B cell (primary cell): ENCODE measurements at regions not wholly inside any gene's neighbourhood (a gene's known extent, or its start where the extent isn't known, plus 50 kb on each side); places are given as distances from the start of the nearest gene placed in this dataset.

Source experiments
- ATAC-seq: fragments of 200-7000 bp; cut with Tn5 transposase; one replicate; pipeline ENCODE4 v1.10.0; 2021; ENCODE audit warnings: low read depth, mild to moderate bottlenecking, moderate number of reproducible peaks, moderate library complexity
- CTCF ChIA-PET: fragments of 350-600 bp; sonication (Branson Sonifier 250); formaldehyde crosslinking; loops from one replicate; lab custom pipeline; 2021; ENCODE audit warnings: antibody characterized with exemption, inconsistent platforms; lab: Charles Lee
- POLR2A ChIA-PET: fragments of 350-600 bp; sonication (Branson Sonifier 250); formaldehyde crosslinking; loops from one replicate; lab custom pipeline; 2021; ENCODE audit warnings: antibody characterized with exemption; lab: Charles Lee
- DNase-seq: peaks from one replicate; pipeline ENCODE4 v3.0.0; 2013
- H2AFZ ChIP-seq: 2 replicates; pipeline ENCODE4 v1.6.1; 2012; ENCODE audit warnings: mild to moderate bottlenecking, low read depth, low read length; ENCODE audit not compliant: insufficient read depth, poor library complexity, severe bottlenecking
- H3K27ac ChIP-seq, 2 donors: 1 replicate in 1 of 2; 2 replicates in 1 of 2; pipeline ENCODE4 v1.5.1; 2012 to 2013; ENCODE audit warnings: low read length in 2 of 2, mild to moderate bottlenecking in 2 of 2, moderate library complexity in 1 of 2
- H3K27me3 ChIP-seq, 4 experiments: fragments of 200-600 bp in 1 of 4; sonication (generic) in 1 of 4; replicated peaks in 1 of 4; 1 replicate in 2 of 4; 2 replicates in 2 of 4; pipeline versions ENCODE4 v1.6.1 to v1.7.0; 2013 to 2016; ENCODE audit warnings: low read length in 3 of 4, mild to moderate bottlenecking in 2 of 4, mixed read lengths in 1 of 4, moderate library complexity in 1 of 4; ENCODE audit not compliant: insufficient read depth in 4 of 4, control insufficient read depth in 3 of 4; ENCODE audit errors: control extremely low read depth in 1 of 4
- H3K36me3 ChIP-seq, 2 experiments: replicated peaks in 1 of 2; 1 replicate in 1 of 2; 2 replicates in 1 of 2; pipeline versions ENCODE4 v1.6.1 to v1.7.1; 2013; ENCODE audit warnings: low read length in 1 of 2; ENCODE audit not compliant: insufficient read depth in 2 of 2, control insufficient read depth in 1 of 2; ENCODE audit errors: control extremely low read depth in 1 of 2, extremely low read depth in 1 of 2
- H3K4me1 ChIP-seq, 2 donors: fragments of 200-600 bp in 1 of 2; sonication (generic) in 1 of 2; 1 replicate in 1 of 2; 2 replicates in 1 of 2; pipeline versions ENCODE4 v1.5.1 to v1.6.1; 2013 to 2017; ENCODE audit warnings: low read length in 2 of 2; ENCODE audit not compliant: control insufficient read depth in 2 of 2, insufficient read depth in 2 of 2
- H3K4me2 ChIP-seq: replicated peaks from 2 replicates; pipeline ENCODE3; 2012; ENCODE audit warnings: mild to moderate bottlenecking, low read depth, low read length; ENCODE audit not compliant: poor library complexity, severe bottlenecking
- H3K4me3 ChIP-seq, 5 experiments: fragments of 200-600 bp in 1 of 5; sonication (generic) in 1 of 5; 1 replicate in 3 of 5; 2 replicates in 2 of 5; pipeline versions ENCODE4 v1.5.1 to v1.7.0; 2011 to 2016; ENCODE audit warnings: low read length in 4 of 5, mild to moderate bottlenecking in 4 of 5, low read depth in 2 of 5, control low read depth in 1 of 5, moderate library complexity in 1 of 5; ENCODE audit not compliant: insufficient read depth in 1 of 5; ENCODE audit errors: control extremely low read depth in 1 of 5, extremely low read depth in 1 of 5
- H3K79me2 ChIP-seq: fragments of 200-600 bp; sonication (generic); one replicate; pipeline ENCODE4 v1.6.0; 2016; ENCODE audit warnings: low read length; ENCODE audit not compliant: control insufficient read depth, insufficient read depth
- H3K9ac ChIP-seq: fragments of 200-600 bp; sonication (generic); 2 replicates; pipeline ENCODE4 v1.6.1; 2017; ENCODE audit warnings: mild to moderate bottlenecking, low read length, moderate library complexity
- H3K9me3 ChIP-seq, 3 donors: one replicate each; pipeline versions ENCODE4 v1.6.1 to v1.7.1; 2013; ENCODE audit warnings: low read length in 2 of 3; ENCODE audit not compliant: control insufficient read depth in 2 of 3, insufficient read depth in 1 of 3; ENCODE audit errors: control extremely low read depth in 1 of 3
- H4K20me1 ChIP-seq: 2 replicates; pipeline ENCODE4 v1.6.0; 2012; ENCODE audit warnings: mild to moderate bottlenecking, low read length; ENCODE audit not compliant: insufficient read depth, control insufficient read depth, poor library complexity, severe bottlenecking
- H3K27ac Mint-ChIP-seq: one replicate; pipeline ENCODE4 v1.8.0; 2021; ENCODE audit warnings: mixed read lengths
- H3K27me3 Mint-ChIP-seq: one replicate; pipeline ENCODE4 v1.8.0; 2021; ENCODE audit warnings: mixed read lengths
- H3K4me1 Mint-ChIP-seq: one replicate; pipeline ENCODE4 v1.8.0; 2021; ENCODE audit warnings: mixed read lengths
- H3K4me3 Mint-ChIP-seq: one replicate; pipeline ENCODE4 v1.8.0; 2021; ENCODE audit warnings: mixed read lengths
- H3K9me3 Mint-ChIP-seq: one replicate; pipeline ENCODE4 v1.8.0; 2022; ENCODE audit warnings: mixed read lengths; ENCODE audit not compliant: insufficient read depth
- CTCF ChIP-seq: fragments of 200-600 bp; IDR thresholded peaks from one replicate; pipeline ENCODE4 v1.8.0; 2022; ENCODE audit warnings: antibody characterized with exemption, mild to moderate bottlenecking
- EZH2 ChIP-seq: IDR thresholded peaks from 2 replicates; pipeline ENCODE4 v1.6.1; 2012; ENCODE audit warnings: borderline replicate concordance, low read depth, mild to moderate bottlenecking, moderate library complexity, low read length; ENCODE audit not compliant: insufficient read depth, poor library complexity, severe bottlenecking
- WGBS: methylation state at CpG from one replicate; pipeline ENCODE4 v1.1.5; 2013; ENCODE audit warnings: missing lambda C conversion rate; ENCODE audit not compliant: insufficient coverage; 5-methylcytosine and 5-hydroxymethylcytosine counted together
- intact Hi-C: fragments of 100-400 bp; cut with micrococcal nuclease; formaldehyde crosslinking; loops from one replicate; pipeline ENCODE4 v1.10.0; 2022

- Histone ChIP-seq H3K36me3 (no peaks in the 10 kb centered on the region), H3K27ac (no peak overlapping the region), H3K4me3 (no peak overlapping the region), H3K4me1 (no peaks in the 10 kb centered on the region), H3K79me2 (no peaks in the 10 kb centered on the region), H2AFZ (no peak overlapping the region), H4K20me1 (no peaks in the 10 kb centered on the region), H3K27me3 (peaks cover 0 to 6% (median 0%) of the 10 kb centered on the region in 4 experiments), H3K9ac (no peak overlapping the region), H3K4me2 (no peak overlapping the region), H3K9me3 (no peaks in the 10 kb centered on the region)
- Mint-ChIP-seq H3K4me1 (no peaks in the 10 kb centered on the region), H3K27ac (no peak overlapping the region), H3K27me3 (peaks cover 3% of the 10 kb centered on the region), H3K4me3 (no peak overlapping the region), H3K9me3 (no peaks in the 10 kb centered on the region)
- DNase-seq (no peak), ATAC-seq (no peak)
- TF ChIP-seq EZH2, result no peak
- TF ChIP-seq CTCF, result no peak
- POLR2A ChIA-PET, result no interaction called here
- WGBS, result 100% methylated on average over 1 of the region's 5 CpGs
- CTCF ChIA-PET, result interaction anchor here (1.3 kb wide), 1 partner anchor 222 kb away, joined by 3 read pairs; no protein-coding TSS in a partner anchor
- intact Hi-C loops, result no loop called here
Observed at GRCh38 chr7:12092499-12093130, 118.5 kb upstream of the TMEM106B start.

- Mint-ChIP-seq H3K27ac (no peak overlapping the region), H3K27me3 (peaks cover 3% of the 10 kb centered on the region), H3K4me1 (no peaks in the 10 kb centered on the region), H3K4me3 (no peak overlapping the region), H3K9me3 (no peaks in the 10 kb centered on the region)
- CTCF ChIA-PET, result interaction anchor here (1.3 kb wide), 1 partner anchor 221 kb away, joined by 3 read pairs; no protein-coding TSS in a partner anchor
- Histone ChIP-seq H2AFZ (no peak overlapping the region), H3K4me3 (no peak overlapping the region), H3K27me3 (peaks cover 0 to 6% (median 0%) of the 10 kb centered on the region in 4 experiments), H3K36me3 (no peaks in the 10 kb centered on the region), H3K79me2 (no peaks in the 10 kb centered on the region), H3K27ac (no peak overlapping the region), H3K4me1 (no peaks in the 10 kb centered on the region), H3K4me2 (no peak overlapping the region), H3K9ac (no peak overlapping the region), H3K9me3 (no peaks in the 10 kb centered on the region), H4K20me1 (no peaks in the 10 kb centered on the region)
- TF ChIP-seq EZH2, result no peak
- TF ChIP-seq CTCF, result no peak
- no CpG with 5 or more reads among the region's 1 CpG for WGBS
- no peak for DNase-seq
- ATAC-seq, result no peak
- POLR2A ChIA-PET, result no interaction called here
- intact Hi-C loops, result no loop called here
Observed at GRCh38 chr7:12093365-12093764, 117.7 kb upstream of the TMEM106B start.
